GM12878 (cell line): ENCODE measurements at regions not wholly inside any gene's neighbourhood (a gene's known extent, or its start where the extent isn't known, plus 50 kb on each side); places are given as distances from the start of the nearest gene placed in this dataset.
A peak's percentile ranks its signal among the peaks of the same experiment; 100 is the strongest.

Experiments used
- ATAC-seq: fragments of 200-7000 bp; cut with Tn5 transposase; 3 replicates; pipeline ENCODE4 v1.9.1; 2020; ENCODE audit warnings: mild to moderate bottlenecking, moderate library complexity
- BruUV-seq: library from RNA; stranded (reverse); fragments of 400-500 nt; replicated peaks from 2 replicates; lab custom pipeline; 2021; lab: Mats Ljungman, UMichigan
- CTCF ChIA-PET: fragments of 300-600 bp; sonication (Branson Sonifier 250); formaldehyde crosslinking; extraction: SDS; loops from one replicate; lab custom pipeline; 2021; ENCODE audit warnings: inconsistent platforms; lab: Yijun Ruan, JAX
- POLR2A ChIA-PET: fragments of 350-600 bp; formaldehyde crosslinking; extraction: SDS; loops from one replicate; lab custom pipeline; 2021; ENCODE audit warnings: inconsistent platforms; lab: Charles Lee
- RAD21 ChIA-PET: fragments of 300-600 bp; sonication (Branson Sonifier 250); formaldehyde crosslinking; loops from one replicate; lab custom pipeline; 2023; ENCODE audit warnings: antibody characterized with exemption; ENCODE audit not compliant: unreplicated experiment; lab: Charles Lee
- SMC1A ChIA-PET: fragments of 300-600 bp; sonication (Branson Sonifier 250); formaldehyde crosslinking; loops from one replicate; lab custom pipeline; 2023; ENCODE audit not compliant: unreplicated experiment, uncharacterized antibody; lab: Charles Lee
- DNase-seq: peaks from one replicate; pipeline ENCODE4 v3.0.0-alpha.2; 2011; ENCODE audit warnings: low read depth, low spot score
- FAIRE-seq: peaks from 3 replicates; lab custom pipeline; 2011; peaks lifted over from hg19 to GRCh38; lab: Jason Lieb, UNC
- H2AFZ ChIP-seq: 2 replicates; pipeline ENCODE4 v1.6.0; 2011; ENCODE audit warnings: low read depth, low read length, control low read depth; ENCODE audit not compliant: control insufficient read depth
- H3K27ac ChIP-seq: 2 replicates; pipeline ENCODE4 v1.5.1; 2011; ENCODE audit warnings: control low read depth; ENCODE audit not compliant: control insufficient read depth, insufficient read depth
- H3K27me3 ChIP-seq, 2 experiments: replicated peaks in 1 of 2; 2 replicates each; pipeline versions ENCODE4 v1.6.0 to v1.6.1; 2011; ENCODE audit warnings: low read length in 1 of 2; ENCODE audit not compliant: control insufficient read depth in 2 of 2, insufficient read depth in 2 of 2
- H3K36me3 ChIP-seq, 2 experiments: 2 replicates each; pipeline ENCODE4 v1.5.1; 2011; ENCODE audit warnings: low read length in 1 of 2; ENCODE audit not compliant: control insufficient read depth in 2 of 2, insufficient read depth in 2 of 2
- H3K4me1 ChIP-seq: 2 replicates; pipeline ENCODE4 v1.6.1; 2011; ENCODE audit warnings: mild to moderate bottlenecking, low read length, moderate library complexity, mixed read lengths; ENCODE audit not compliant: control insufficient read depth, insufficient read depth
- H3K4me2 ChIP-seq: 2 replicates; pipeline ENCODE4 v1.6.0; 2011; ENCODE audit warnings: control low read depth; ENCODE audit not compliant: control insufficient read depth, insufficient read depth
- H3K4me3 ChIP-seq: fragments of 200-600 bp; sonication (generic); 2 replicates; pipeline ENCODE4 v1.5.1; 2016
- H3K79me2 ChIP-seq: 2 replicates; pipeline ENCODE4 v1.6.0; 2011; ENCODE audit warnings: low read length; ENCODE audit not compliant: control insufficient read depth, insufficient read depth
- H3K9ac ChIP-seq: 2 replicates; pipeline ENCODE4 v1.8.0; 2011; ENCODE audit warnings: low read length, control low read depth, mixed read lengths; ENCODE audit not compliant: control insufficient read depth, insufficient read depth
- H3K9me3 ChIP-seq: replicated peaks from 3 replicates; pipeline ENCODE4 v1.5.1; 2011; ENCODE audit warnings: mild to moderate bottlenecking, low read length; ENCODE audit not compliant: control insufficient read depth, insufficient read depth
- H4K20me1 ChIP-seq: 2 replicates; pipeline ENCODE4 v1.6.0; 2011; ENCODE audit not compliant: control insufficient read depth, insufficient read depth
- EED ChIP-seq: sonication (generic); IDR thresholded peaks from 2 replicates; pipeline ENCODE4 v1.6.1; 2016; ENCODE audit warnings: antibody characterized with exemption, low read depth
- KAT2A ChIP-seq: conservative IDR thresholded peaks from 2 replicates; pipeline ENCODE4 v1.6.1; 2011; ENCODE audit warnings: low read depth, low read length; ENCODE audit not compliant: control insufficient read depth
- NFXL1 ChIP-seq: fragments of 450-650 bp; IDR thresholded peaks from 2 replicates; pipeline ENCODE4 v1.6.1; 2017; ENCODE audit warnings: antibody characterized with exemption, mild to moderate bottlenecking, borderline replicate concordance
- RELA ChIP-seq: fragments of 450-650 bp; IDR thresholded peaks from 2 replicates; pipeline ENCODE4 v1.8.0; 2014; ENCODE audit warnings: borderline replicate concordance; ENCODE audit not compliant: partially characterized antibody
- RFX5 ChIP-seq: IDR thresholded peaks from 2 replicates; pipeline ENCODE4 v1.6.1; 2011; ENCODE audit warnings: low read depth, low read length, improper control_type of control experiment
- SIN3A ChIP-seq: IDR thresholded peaks from 2 replicates; pipeline ENCODE4 v1.6.1; 2012; ENCODE audit warnings: low read depth, low read length, improper control_type of control experiment
- SMAD1 ChIP-seq: fragments of 450-650 bp; IDR thresholded peaks from 2 replicates; pipeline ENCODE4 v1.6.1; 2018; ENCODE audit warnings: mild to moderate bottlenecking, low read depth; ENCODE audit not compliant: partially characterized antibody
- SPI1 ChIP-seq: IDR thresholded peaks from 2 replicates; pipeline ENCODE4 v1.6.1; 2011; ENCODE audit warnings: low read depth, mild to moderate bottlenecking, low read length, moderate library complexity, borderline replicate concordance; ENCODE audit not compliant: insufficient read depth
- WGBS: methylation state at CpG from one replicate; pipeline ENCODE4 v1.1.6; 2016; ENCODE audit warnings: low lambda C conversion rate; ENCODE audit not compliant: insufficient replicate concordance, insufficient coverage; ENCODE audit errors: missing lambda C conversion rate; 5-methylcytosine and 5-hydroxymethylcytosine counted together
- in situ Hi-C: fragments of 300-500 bp; cut with MboI; formaldehyde crosslinking; loops from 9 replicates; pipeline ENCODE4 v1.14.3; 2018; ENCODE audit warnings: mixed read lengths
- intact Hi-C: fragments of 100-400 bp; cut with micrococcal nuclease; formaldehyde crosslinking; loops from one replicate; pipeline ENCODE4 v1.14.2; 2022; ENCODE audit not compliant: unreplicated experiment
- TF ChIP-seq, protein P1 (sequence below): IDR thresholded peaks from 2 replicates; pipeline ENCODE4 v1.6.1; 2011; ENCODE audit warnings: low read depth, low read length, improper control_type of control experiment, borderline replicate concordance
- TF ChIP-seq, protein P2 (sequence below): fragments of 450-650 bp; IDR thresholded peaks from 2 replicates; pipeline ENCODE4 v1.6.1; 2017; ENCODE audit warnings: borderline replicate concordance

- intact Hi-C loops, result no loop called here
- ChIA-PET POLR2A (no interaction called here), RAD21 (no interaction called here), CTCF (no interaction called here), SMC1A (no interaction called here)
- H3K4me3 ChIP-seq, result no peak overlapping the region
- H4K20me1 ChIP-seq, result no peaks in the 10 kb centered on the region
- ATAC-seq, result 0 out of 3 replicates have a peak, but pooled peaks have one; percentile 20
- TF ChIP-seq, protein P1, sequence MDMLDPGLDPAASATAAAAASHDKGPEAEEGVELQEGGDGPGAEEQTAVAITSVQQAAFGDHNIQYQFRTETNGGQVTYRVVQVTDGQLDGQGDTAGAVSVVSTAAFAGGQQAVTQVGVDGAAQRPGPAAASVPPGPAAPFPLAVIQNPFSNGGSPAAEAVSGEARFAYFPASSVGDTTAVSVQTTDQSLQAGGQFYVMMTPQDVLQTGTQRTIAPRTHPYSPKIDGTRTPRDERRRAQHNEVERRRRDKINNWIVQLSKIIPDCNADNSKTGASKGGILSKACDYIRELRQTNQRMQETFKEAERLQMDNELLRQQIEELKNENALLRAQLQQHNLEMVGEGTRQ, result no peak
- TF ChIP-seq KAT2A (no peak), RELA (no peak), EED (no peak), SIN3A (no peak), RFX5 (no peak), NFXL1 (no peak), SPI1 (no peak), SMAD1 (no peak)
- TF ChIP-seq, protein P2, sequence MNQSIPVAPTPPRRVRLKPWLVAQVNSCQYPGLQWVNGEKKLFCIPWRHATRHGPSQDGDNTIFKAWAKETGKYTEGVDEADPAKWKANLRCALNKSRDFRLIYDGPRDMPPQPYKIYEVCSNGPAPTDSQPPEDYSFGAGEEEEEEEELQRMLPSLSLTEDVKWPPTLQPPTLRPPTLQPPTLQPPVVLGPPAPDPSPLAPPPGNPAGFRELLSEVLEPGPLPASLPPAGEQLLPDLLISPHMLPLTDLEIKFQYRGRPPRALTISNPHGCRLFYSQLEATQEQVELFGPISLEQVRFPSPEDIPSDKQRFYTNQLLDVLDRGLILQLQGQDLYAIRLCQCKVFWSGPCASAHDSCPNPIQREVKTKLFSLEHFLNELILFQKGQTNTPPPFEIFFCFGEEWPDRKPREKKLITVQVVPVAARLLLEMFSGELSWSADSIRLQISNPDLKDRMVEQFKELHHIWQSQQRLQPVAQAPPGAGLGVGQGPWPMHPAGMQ, result no peak
- H3K4me2 ChIP-seq, result no peak overlapping the region
- in situ Hi-C loops, result no loop called here
- H3K36me3 ChIP-seq, result no peaks in the 10 kb centered on the region
- no peaks in the 10 kb centered on the region for H3K79me2 ChIP-seq
- no peak for DNase-seq
- BruUV-seq, result no TSS peak
- no peak overlapping the region for H3K27ac ChIP-seq
- H2AFZ ChIP-seq, result no peak overlapping the region
- H3K27me3 ChIP-seq, result no peaks in the 10 kb centered on the region
- FAIRE-seq, result peak; percentile 38
- H3K9ac ChIP-seq, result no peak overlapping the region
- WGBS, result 16% methylated on average over 4 of the region's 4 CpGs
- H3K4me1 ChIP-seq, result peaks cover 6% of the 10 kb centered on the region
- no peaks in the 10 kb centered on the region for H3K9me3 ChIP-seq
Observed at GRCh38 chr3:5389057-5389456, 201.6 kb downstream of the EDEM1 start.
